Keratinocyte (primary cell): ENCODE measurements at regions not wholly inside any gene's neighbourhood (a gene's known extent, or its start where the extent isn't known, plus 50 kb on each side); places are given as distances from the start of the nearest gene placed in this dataset.

Experiments
- DNase-seq: peaks from one replicate; pipeline ENCODE4 v3.0.0-alpha.2; 2011; ENCODE audit warnings: low read depth, missing footprints, low spot score
- FAIRE-seq: peaks from 2 replicates; lab custom pipeline; 2011; peaks lifted over from hg19 to GRCh38; lab: Jason Lieb, UNC
- H2AFZ ChIP-seq: 2 replicates; pipeline ENCODE4 v1.6.0; 2012; ENCODE audit warnings: low read length, control low read depth, inconsistent platforms; ENCODE audit not compliant: control insufficient read depth
- H3K27ac ChIP-seq: 2 replicates; pipeline ENCODE4 v1.5.1; 2011; ENCODE audit warnings: low read length; ENCODE audit not compliant: control insufficient read depth, insufficient read depth
- H3K27me3 ChIP-seq: 3 replicates; pipeline ENCODE4 v1.6.0; 2011; ENCODE audit warnings: low read length; ENCODE audit not compliant: control insufficient read depth, insufficient read depth; ENCODE audit errors: extremely low read depth
- H3K36me3 ChIP-seq, 2 experiments: 2 replicates in 1 of 2; 3 replicates in 1 of 2; pipeline ENCODE4 v1.5.1; 2011; ENCODE audit warnings: low read length in 2 of 2, mild to moderate bottlenecking in 1 of 2; ENCODE audit not compliant: control insufficient read depth in 2 of 2, insufficient read depth in 2 of 2; ENCODE audit errors: extremely low read depth in 1 of 2
- H3K4me1 ChIP-seq: 3 replicates; pipeline ENCODE4 v1.5.1; 2011; ENCODE audit warnings: low read length; ENCODE audit not compliant: control insufficient read depth, insufficient read depth; ENCODE audit errors: extremely low read depth
- H3K4me2 ChIP-seq: 3 replicates; pipeline ENCODE4 v1.6.0; 2011; ENCODE audit warnings: low read depth, low read length; ENCODE audit not compliant: control insufficient read depth, insufficient read depth; ENCODE audit errors: extremely low read depth
- H3K4me3 ChIP-seq, 3 experiments: fragments of 200-600 bp in 1 of 3; sonication (generic) in 1 of 3; 2 replicates in 2 of 3; 3 replicates in 1 of 3; pipeline ENCODE4 v1.5.1; 2011 to 2016; ENCODE audit warnings: low read length in 3 of 3, mild to moderate bottlenecking in 3 of 3, control low read depth in 2 of 3, inconsistent platforms in 1 of 3, low read depth in 1 of 3, mixed read lengths in 1 of 3, mixed run types in 1 of 3, moderate library complexity in 1 of 3; ENCODE audit not compliant: control insufficient read depth in 2 of 3, insufficient read depth in 2 of 3; ENCODE audit errors: extremely low read depth in 1 of 3
- H3K79me2 ChIP-seq: 2 replicates; pipeline ENCODE4 v1.6.0; 2012; ENCODE audit warnings: low read length; ENCODE audit not compliant: control insufficient read depth, insufficient read depth
- H3K9ac ChIP-seq: 3 replicates; pipeline ENCODE4 v1.6.0; 2011; ENCODE audit warnings: low read length; ENCODE audit not compliant: control insufficient read depth, insufficient read depth; ENCODE audit errors: extremely low read depth
- H3K9me1 ChIP-seq: 3 replicates; pipeline ENCODE4 v1.6.0; 2011; ENCODE audit warnings: low read length; ENCODE audit not compliant: control insufficient read depth, insufficient read depth; ENCODE audit errors: extremely low read depth
- H3K9me3 ChIP-seq: 2 replicates; pipeline ENCODE4 v1.5.1; 2012; ENCODE audit warnings: low read depth, low read length; ENCODE audit not compliant: control insufficient read depth
- H4K20me1 ChIP-seq: 3 replicates; pipeline ENCODE4 v1.6.0; 2011; ENCODE audit warnings: low read length; ENCODE audit not compliant: control insufficient read depth, insufficient read depth; ENCODE audit errors: extremely low read depth
- CTCF ChIP-seq, 3 experiments: IDR thresholded peaks in 1 of 3; conservative IDR thresholded peaks in 1 of 3; optimal IDR thresholded peaks in 1 of 3; 2 replicates in 2 of 3; 3 replicates in 1 of 3; pipeline versions ENCODE3 to v1.5.1; 2011; ENCODE audit warnings: low read length in 3 of 3, mild to moderate bottlenecking in 3 of 3, moderate library complexity in 2 of 3, control low read depth in 1 of 3, inconsistent platforms in 1 of 3; ENCODE audit not compliant: insufficient read depth in 2 of 3; ENCODE audit errors: extremely low read depth in 1 of 3
- EZH2 ChIP-seq: IDR thresholded peaks from one replicate; pipeline ENCODE4 v1.6.1; 2012; ENCODE audit warnings: inconsistent platforms, mild to moderate bottlenecking, low read length, moderate library complexity
- dilution Hi-C: fragments of 300-500 bp; cut with MboI; formaldehyde crosslinking; loops from one replicate; pipeline ENCODE4 v1.7.0; 2020; ENCODE audit warnings: low sequenced_read_pairs; ENCODE audit not compliant: extremely low pct_ligation_motif_present

- Histone ChIP-seq H3K27ac (no peak overlapping the region), H3K79me2 (no peaks in the 10 kb centered on the region), H3K4me2 (no peak overlapping the region), H3K27me3 (no peaks in the 10 kb centered on the region), H4K20me1 (no peaks in the 10 kb centered on the region), H3K4me1 (no peaks in the 10 kb centered on the region), H3K9me3 (no peaks in the 10 kb centered on the region), H3K9ac (no peak overlapping the region), H2AFZ (no peak overlapping the region), H3K36me3 (no peaks in the 10 kb centered on the region), H3K4me3 (no peak overlapping the region), H3K9me1 (no peaks in the 10 kb centered on the region)
- TF ChIP-seq EZH2 (no peak), CTCF (optimal IDR thresholded peaks at IDR 0.05 in 1 of 3, IDR thresholded peaks at IDR 0.05 in 1 of 3, conservative IDR thresholded peaks at IDR 0.05 in 1 of 3; ENCODE audit: extremely low read depth in 1 of 3, insufficient read depth in 2 of 3, low read length in 3 of 3) (no peak)
- FAIRE-seq, result no peak
- no peak for DNase-seq
- dilution Hi-C loops, result no loop called here
Observed at GRCh38 chr1:79281442-79281841, 274.9 kb upstream of the ADGRL4 start.

- FAIRE-seq (no peak), DNase-seq (no peak)
- Histone ChIP-seq H3K36me3 (no peaks in the 10 kb centered on the region), H3K4me3 (no peak overlapping the region), H3K4me2 (no peak overlapping the region), H3K79me2 (no peaks in the 10 kb centered on the region), H3K4me1 (no peaks in the 10 kb centered on the region), H3K9me1 (no peaks in the 10 kb centered on the region), H2AFZ (no peak overlapping the region), H3K9ac (no peak overlapping the region), H3K9me3 (no peaks in the 10 kb centered on the region), H3K27me3 (no peaks in the 10 kb centered on the region), H3K27ac (no peak overlapping the region), H4K20me1 (no peaks in the 10 kb centered on the region)
- dilution Hi-C loops, result no loop called here
- no peak for TF ChIP-seq CTCF (optimal IDR thresholded peaks at IDR 0.05 in 1 of 3, IDR thresholded peaks at IDR 0.05 in 1 of 3, conservative IDR thresholded peaks at IDR 0.05 in 1 of 3; ENCODE audit: extremely low read depth in 1 of 3, insufficient read depth in 2 of 3, low read length in 3 of 3)
- no peak for TF ChIP-seq EZH2
Observed at GRCh38 chr1:79271759-79272158, 265.2 kb upstream of the ADGRL4 start.
